IPS-15b (cell line): ENCODE measurements at regions not wholly inside any gene's neighbourhood (a gene's known extent, or its start where the extent isn't known, plus 50 kb on each side); places are given as distances from the start of the nearest gene placed in this dataset.

ENCODE experiments used
- H3K27me3 ChIP-seq: one replicate; pipeline ENCODE4 v1.6.1; 2013; ENCODE audit warnings: low read length; ENCODE audit not compliant: control insufficient read depth, insufficient read depth
- H3K36me3 ChIP-seq: one replicate; pipeline ENCODE4 v1.6.1; 2013; ENCODE audit warnings: low read length; ENCODE audit not compliant: control insufficient read depth, insufficient read depth
- H3K4me1 ChIP-seq: one replicate; pipeline ENCODE4 v1.6.1; 2013; ENCODE audit warnings: mild to moderate bottlenecking, low read length; ENCODE audit not compliant: control insufficient read depth, insufficient read depth
- H3K4me3 ChIP-seq: one replicate; pipeline ENCODE4 v1.5.1; 2013; ENCODE audit warnings: low read depth, low read length
- H3K9ac ChIP-seq: one replicate; pipeline ENCODE4 v1.6.1; 2013; ENCODE audit warnings: low read depth, mild to moderate bottlenecking, low read length
- H3K9me3 ChIP-seq: one replicate; pipeline ENCODE4 v1.6.1; 2013; ENCODE audit warnings: mild to moderate bottlenecking, low read length; ENCODE audit not compliant: control insufficient read depth, insufficient read depth

GRCh38 chr1:29970747-29971325, 734.5 kb downstream of the PTPRU start:
- Histone ChIP-seq H3K4me1 (peaks cover 21% of the 10 kb centered on the region), H3K9ac (no peak overlapping the region), H3K9me3 (no peaks in the 10 kb centered on the region), H3K27me3 (no peaks in the 10 kb centered on the region), H3K4me3 (no peak overlapping the region), H3K36me3 (no peaks in the 10 kb centered on the region)

- Histone ChIP-seq H3K4me1 (peaks cover 16% of the 10 kb centered on the region), H3K27me3 (no peaks in the 10 kb centered on the region), H3K9me3 (no peaks in the 10 kb centered on the region), H3K9ac (no peak overlapping the region), H3K36me3 (no peaks in the 10 kb centered on the region), H3K4me3 (no peak overlapping the region)
Measured at GRCh38 chr1:29969576-29969975, 733.3 kb downstream of the PTPRU start.

- H3K36me3 ChIP-seq = no peaks in the 10 kb centered on the region
- no peak overlapping the region for H3K9ac ChIP-seq
- no peaks in the 10 kb centered on the region for H3K27me3 ChIP-seq
- peaks cover 3% of the 10 kb centered on the region for H3K4me1 ChIP-seq
- no peak overlapping the region for H3K4me3 ChIP-seq
- H3K9me3 ChIP-seq = no peaks in the 10 kb centered on the region
Measured at GRCh38 chr1:29967261-29967660, 730.9 kb downstream of the PTPRU start.

DNA sequence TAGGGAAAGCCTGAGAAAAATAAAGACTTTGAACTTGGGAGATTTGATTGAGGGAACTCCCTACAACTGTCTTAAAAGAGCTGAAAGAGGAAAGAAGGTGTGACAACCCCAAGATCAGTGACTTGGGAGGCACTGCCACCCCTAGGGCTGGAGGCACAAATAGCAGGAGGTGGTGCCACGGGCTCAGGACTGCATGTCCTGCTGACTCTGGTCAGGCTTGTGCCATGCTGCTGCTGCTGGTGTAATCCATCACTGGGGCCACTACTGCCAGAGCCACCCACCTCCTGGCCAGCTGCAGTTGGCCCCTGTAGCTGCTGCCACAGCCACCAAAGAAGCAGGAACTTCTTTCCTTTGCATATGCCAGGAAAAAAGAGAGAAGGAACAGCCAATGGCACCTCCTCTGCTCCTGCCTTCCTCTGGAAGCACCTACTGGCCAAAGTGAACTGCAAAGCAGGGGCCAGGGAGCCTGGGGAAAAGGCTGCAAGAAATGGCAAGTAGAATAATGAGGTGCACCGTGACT, 730.3 kb downstream of the PTPRU start:
- no peak overlapping the region for H3K4me3 ChIP-seq
- no peaks in the 10 kb centered on the region for H3K4me1 ChIP-seq
- H3K27me3 ChIP-seq = no peaks in the 10 kb centered on the region
- no peak overlapping the region for H3K9ac ChIP-seq
- no peaks in the 10 kb centered on the region for H3K9me3 ChIP-seq
- H3K36me3 ChIP-seq = no peaks in the 10 kb centered on the region

- Histone ChIP-seq H3K36me3 (no peaks in the 10 kb centered on the region), H3K9ac (no peak overlapping the region), H3K27me3 (no peaks in the 10 kb centered on the region), H3K4me3 (no peak overlapping the region), H3K9me3 (no peaks in the 10 kb centered on the region), H3K4me1 (no peaks in the 10 kb centered on the region)
Measured at GRCh38 chr1:29964718-29965533, 728.6 kb downstream of the PTPRU start.

DNA sequence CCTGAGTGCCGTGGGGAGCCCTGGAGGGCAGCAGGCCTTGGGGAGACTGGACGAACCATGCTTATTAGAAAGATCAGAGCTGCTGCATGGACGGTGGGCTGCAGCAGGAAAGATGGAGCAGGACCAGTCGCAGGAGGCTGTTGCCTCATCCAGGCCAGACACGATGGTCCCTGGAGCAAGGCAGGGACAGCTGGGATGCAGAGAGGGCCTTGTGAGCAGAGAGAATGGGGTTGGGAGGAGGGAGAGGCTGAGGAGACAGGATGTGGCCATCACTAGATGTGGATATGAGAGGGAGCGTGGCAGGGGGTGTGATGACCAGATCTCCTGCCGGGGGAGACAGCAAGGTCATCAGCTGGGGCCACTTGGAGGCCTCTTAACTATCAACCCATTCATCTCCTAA, 727.6 kb downstream of the PTPRU start:
- no peaks in the 10 kb centered on the region for H3K27me3 ChIP-seq

DNA sequence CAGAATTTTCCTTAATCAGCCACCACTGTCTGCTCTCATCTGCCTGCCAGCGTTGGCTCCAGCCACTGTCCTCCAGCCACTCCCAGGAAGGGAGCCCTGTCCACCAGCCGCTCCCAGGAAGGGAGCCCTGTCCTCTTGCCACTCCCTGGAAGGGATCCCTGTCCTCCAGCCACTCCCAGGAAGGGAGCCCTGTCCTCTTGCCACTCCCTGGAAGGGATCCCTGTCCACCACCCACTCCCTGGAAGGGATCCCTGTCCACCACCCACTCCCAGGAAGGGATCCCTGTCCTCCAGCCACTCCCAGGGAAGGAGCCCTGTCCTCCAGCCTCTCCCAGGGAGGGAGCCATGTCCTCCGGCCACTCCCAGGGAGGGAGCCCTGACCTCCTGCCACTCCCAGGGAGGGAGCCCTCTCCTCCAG, 726.5 kb downstream of the PTPRU start:
- no peaks in the 10 kb centered on the region for H3K9me3 ChIP-seq
- H3K36me3 ChIP-seq = no peaks in the 10 kb centered on the region
- H3K27me3 ChIP-seq = no peaks in the 10 kb centered on the region
- no peaks in the 10 kb centered on the region for H3K4me1 ChIP-seq
- no peak overlapping the region for H3K9ac ChIP-seq
- no peak overlapping the region for H3K4me3 ChIP-seq

More for the DNA sequence above, 727.6 kb downstream of the PTPRU start:
- Histone ChIP-seq H3K4me1 (no peaks in the 10 kb centered on the region), H3K4me3 (no peak overlapping the region), H3K36me3 (no peaks in the 10 kb centered on the region), H3K9ac (no peak overlapping the region), H3K9me3 (no peaks in the 10 kb centered on the region)

DNA sequence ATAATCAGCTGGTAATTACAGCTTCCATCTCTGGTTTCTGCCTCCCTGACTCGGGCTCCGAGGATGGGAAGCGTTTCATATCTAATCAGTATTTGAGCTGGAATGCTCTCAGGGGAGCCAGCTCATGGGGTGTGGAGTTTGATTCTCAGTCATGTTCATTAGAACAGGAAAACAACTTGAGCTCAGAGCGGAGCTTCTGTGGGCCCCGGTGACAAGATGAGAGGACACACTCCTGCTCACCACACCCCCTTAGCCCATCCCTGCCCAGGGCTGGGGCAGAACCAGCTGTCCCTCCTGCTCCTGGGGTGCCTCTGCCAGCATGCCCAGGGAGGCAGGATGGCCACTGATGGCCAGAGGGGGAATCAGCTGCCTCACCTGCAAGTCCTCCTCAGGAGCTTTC, 726.0 kb downstream of the PTPRU start:
- Histone ChIP-seq H3K4me1 (no peaks in the 10 kb centered on the region), H3K9me3 (no peaks in the 10 kb centered on the region), H3K36me3 (no peaks in the 10 kb centered on the region), H3K9ac (no peak overlapping the region), H3K27me3 (no peaks in the 10 kb centered on the region), H3K4me3 (no peak overlapping the region)

GRCh38 chr1:29961293-29962059, 725.2 kb downstream of the PTPRU start:
- Histone ChIP-seq H3K4me1 (no peaks in the 10 kb centered on the region), H3K36me3 (no peaks in the 10 kb centered on the region), H3K4me3 (no peak overlapping the region), H3K27me3 (no peaks in the 10 kb centered on the region), H3K9me3 (no peaks in the 10 kb centered on the region), H3K9ac (no peak overlapping the region)

DNA sequence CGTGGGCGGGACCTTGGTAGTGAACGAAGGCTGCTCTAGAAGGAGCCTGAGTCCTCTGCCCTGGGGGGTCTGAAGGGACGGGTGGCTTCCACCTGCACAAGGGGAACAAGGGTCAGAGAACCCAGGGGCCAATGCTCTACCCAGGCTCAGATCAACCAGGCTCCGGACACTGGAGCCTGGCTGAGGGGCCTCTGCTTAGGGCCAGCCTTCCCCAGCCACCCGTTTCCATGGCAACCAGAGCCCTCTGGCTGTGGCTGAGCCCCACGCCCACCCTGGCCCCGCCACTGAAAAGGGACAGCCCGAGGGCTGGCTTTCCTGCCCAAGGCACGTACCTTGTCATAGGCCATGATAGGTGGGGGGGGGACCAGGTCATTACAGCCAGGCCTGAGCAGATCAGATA, 724.6 kb downstream of the PTPRU start:
- Histone ChIP-seq H3K36me3 (no peaks in the 10 kb centered on the region), H3K27me3 (no peaks in the 10 kb centered on the region), H3K4me1 (no peaks in the 10 kb centered on the region), H3K9me3 (no peaks in the 10 kb centered on the region), H3K4me3 (no peak overlapping the region), H3K9ac (no peak overlapping the region)

DNA sequence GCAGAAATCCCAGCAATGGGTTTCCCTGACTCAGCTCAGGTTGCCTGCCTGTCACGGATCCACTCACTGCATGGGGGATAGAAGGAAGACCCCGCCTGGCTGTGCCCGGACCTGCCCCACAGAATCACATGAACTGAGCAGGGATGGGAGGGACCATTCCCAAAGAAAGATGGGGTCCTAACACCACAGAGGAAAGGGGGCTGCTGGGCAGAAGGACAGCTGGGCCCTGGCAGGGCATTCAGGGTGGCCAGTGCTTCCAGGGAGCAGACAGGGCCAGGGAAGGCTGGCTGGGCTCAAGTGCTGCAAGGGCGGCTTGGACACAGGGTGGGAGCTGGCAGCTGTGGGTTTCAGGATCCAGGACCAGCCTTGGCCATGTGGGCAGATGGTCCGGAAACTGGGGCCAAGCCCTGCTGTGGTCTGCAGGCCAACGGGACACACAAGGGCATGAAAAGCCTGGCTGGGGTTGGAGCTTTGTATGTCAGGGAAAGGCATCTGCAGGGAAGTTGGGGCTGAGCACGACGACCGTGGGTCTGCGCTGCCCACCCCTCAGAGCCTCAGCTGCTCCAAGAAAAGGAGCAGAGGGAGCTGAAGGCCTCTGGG, 723.9 kb downstream of the PTPRU start:
- Histone ChIP-seq H3K4me1 (no peaks in the 10 kb centered on the region), H3K36me3 (no peaks in the 10 kb centered on the region), H3K9me3 (no peaks in the 10 kb centered on the region), H3K4me3 (no peak overlapping the region), H3K9ac (no peak overlapping the region), H3K27me3 (no peaks in the 10 kb centered on the region)
